A549 (cell line): ENCODE measurements at regions not wholly inside any gene's neighbourhood (a gene's known extent, or its start where the extent isn't known, plus 50 kb on each side); places are given as distances from the start of the nearest gene placed in this dataset.

Experiments used
- ATAC-seq, 2 experiments: fragments of 200-7000 bp in 1 of 2; fragments of >200 bp in 1 of 2; cut with Nextera tagmentation in 1 of 2; cut with Tn5 transposase in 1 of 2; 3 replicates each; pipeline versions ENCODE4 v1.8.0 to v1.9.1; 2018 to 2020; ENCODE audit warnings: mild to moderate bottlenecking in 1 of 2, moderate library complexity in 1 of 2
- CTCF ChIA-PET: fragments of 300-600 bp; sonication (Branson Sonifier 250); formaldehyde crosslinking; extraction: SDS; loops from one replicate; lab custom pipeline; 2021; ENCODE audit warnings: antibody characterized with exemption, inconsistent platforms; lab: Yijun Ruan, JAX
- POLR2A ChIA-PET: fragments of 350-600 bp; formaldehyde crosslinking; extraction: SDS; loops from one replicate; lab custom pipeline; 2021; ENCODE audit warnings: antibody characterized with exemption, inconsistent platforms; lab: Yijun Ruan, JAX
- DNase-seq, 2 experiments: peaks; one replicate each; pipeline versions ENCODE4 v3.0.0 to v3.0.0-alpha.2; 2011 to 2016; ENCODE audit warnings: low read depth in 1 of 2, low spot score in 1 of 2
- FAIRE-seq: peaks from 2 replicates; lab custom pipeline; 2011; peaks lifted over from hg19 to GRCh38; lab: Jason Lieb, UNC
- H3K27ac ChIP-seq, 2 experiments: fragments of >200 bp; sonication (Bioruptor Twin); formaldehyde crosslinking; 3 replicates each; pipeline ENCODE4 v1.5.1; 2016 to 2017
- H3K4me1 ChIP-seq: fragments of >200 bp; sonication (Bioruptor Twin); formaldehyde crosslinking; 3 replicates; pipeline ENCODE4 v1.6.1; 2016
- H3K4me2 ChIP-seq: fragments of >200 bp; sonication (Bioruptor Twin); formaldehyde crosslinking; 3 replicates; pipeline ENCODE4 v1.6.1; 2016
- H3K4me3 ChIP-seq: fragments of >200 bp; sonication (Bioruptor Twin); formaldehyde crosslinking; 3 replicates; pipeline ENCODE4 v1.5.1; 2016
- H3K9me3 ChIP-seq: fragments of >200 bp; sonication (Bioruptor Twin); formaldehyde crosslinking; 3 replicates; pipeline ENCODE4 v1.6.1; 2016
- CBX8 ChIP-seq: fragments of 200-600 bp; sonication (generic); IDR thresholded peaks from 2 replicates; pipeline ENCODE4 v1.6.1; 2016
- CEBPB ChIP-seq, 2 experiments: fragments of >200 bp in 1 of 2; sonication (Bioruptor Twin) in 1 of 2; formaldehyde crosslinking in 1 of 2; IDR thresholded peaks; 2 replicates each; pipeline ENCODE4 v1.6.1; 2012 to 2016
- CHD4 ChIP-seq: fragments of 200-600 bp; sonication (generic); IDR thresholded peaks from 2 replicates; pipeline ENCODE4 v1.6.1; 2016; ENCODE audit warnings: antibody characterized with exemption, mild to moderate bottlenecking, borderline replicate concordance
- EP300 ChIP-seq, 2 experiments: fragments of >200 bp; sonication (Bioruptor Twin); formaldehyde crosslinking; IDR thresholded peaks; 2 replicates in 1 of 2; 3 replicates in 1 of 2; pipeline ENCODE4 v1.6.1; 2016 to 2017
- ESRRA ChIP-seq: fragments of 150-350 bp; IDR thresholded peaks from 2 replicates; pipeline ENCODE4 v1.6.1; 2014; ENCODE audit warnings: mild to moderate bottlenecking, low read length, borderline replicate concordance
- FOSB ChIP-seq: fragments of 250-450 bp; sonication (Bioruptor Pico); IDR thresholded peaks from 2 replicates; pipeline ENCODE4 v1.5.0; 2020; ENCODE audit warnings: mild to moderate bottlenecking, moderate library complexity
- HDAC2 ChIP-seq: fragments of 200-600 bp; sonication (generic); IDR thresholded peaks from 2 replicates; pipeline ENCODE4 v1.6.1; 2016
- HEYL ChIP-seq: fragments of 250-450 bp; sonication (Bioruptor Pico); IDR thresholded peaks from 2 replicates; pipeline ENCODE4 v1.8.0; 2021; ENCODE audit warnings: mild to moderate bottlenecking, moderate library complexity
- KDM5A ChIP-seq: fragments of 200-600 bp; sonication (generic); IDR thresholded peaks from 2 replicates; pipeline ENCODE4 v1.6.1; 2016; ENCODE audit warnings: antibody characterized with exemption, mild to moderate bottlenecking
- MYC ChIP-seq: IDR thresholded peaks from 2 replicates; pipeline ENCODE4 v1.6.1; 2012; ENCODE audit warnings: mild to moderate bottlenecking, inconsistent platforms, low read length, improper control_type of control experiment, borderline replicate concordance
- NFE2L2 ChIP-seq: fragments of 150-350 bp; conservative IDR thresholded peaks from 2 replicates; pipeline ENCODE4 v1.6.1; 2014; ENCODE audit warnings: low read length
- NPAS2 ChIP-seq: fragments of 250-450 bp; sonication (Bioruptor Pico); IDR thresholded peaks from 2 replicates; pipeline ENCODE4 v1.8.0; 2022; ENCODE audit warnings: mild to moderate bottlenecking, moderate library complexity, borderline replicate concordance
- POLR2A ChIP-seq: IDR thresholded peaks from 2 replicates; pipeline ENCODE4 v1.6.1; 2012; ENCODE audit warnings: mild to moderate bottlenecking, low read length
- POLR2AphosphoS2 ChIP-seq: conservative IDR thresholded peaks from 2 replicates; pipeline ENCODE4 v1.6.1; 2012; ENCODE audit warnings: low read length, improper control_type of control experiment, inconsistent platforms
- RAD21 ChIP-seq, 2 experiments: fragments of >200 bp in 1 of 2; sonication (Bioruptor Twin) in 1 of 2; formaldehyde crosslinking in 1 of 2; IDR thresholded peaks in 1 of 2; conservative IDR thresholded peaks in 1 of 2; 2 replicates in 1 of 2; 3 replicates in 1 of 2; pipeline ENCODE4 v1.6.1; 2012 to 2018; ENCODE audit warnings: inconsistent platforms in 1 of 2
- RCOR1 ChIP-seq: fragments of 150-350 bp; IDR thresholded peaks from 2 replicates; pipeline ENCODE4 v1.6.1; 2014; ENCODE audit warnings: antibody characterized with exemption, low read length, low read depth
- RFX5 ChIP-seq: fragments of 450-650 bp; IDR thresholded peaks from 2 replicates; pipeline ENCODE4 v1.7.1; 2014; ENCODE audit warnings: antibody characterized with exemption, mild to moderate bottlenecking, moderate library complexity
- SMC3 ChIP-seq: fragments of >200 bp; sonication (Bioruptor Twin); formaldehyde crosslinking; IDR thresholded peaks from 3 replicates; pipeline ENCODE4 v1.6.1; 2018; ENCODE audit warnings: inconsistent platforms
- TP53 ChIP-seq: fragments of 250-450 bp; sonication (Bioruptor Pico); IDR thresholded peaks from 2 replicates; pipeline ENCODE4 v1.5.0; 2021; ENCODE audit warnings: mild to moderate bottlenecking, moderate library complexity
- ZC3H11A ChIP-seq: fragments of 450-650 bp; IDR thresholded peaks from 2 replicates; pipeline ENCODE4 v1.6.1; 2014; ENCODE audit warnings: antibody characterized with exemption, mild to moderate bottlenecking
- ZSCAN20 ChIP-seq: fragments of 250-450 bp; sonication (Bioruptor Pico); IDR thresholded peaks from 2 replicates; pipeline ENCODE4 v1.8.0; 2022; ENCODE audit warnings: mild to moderate bottlenecking, moderate library complexity
- WGBS: methylation state at CpG from one replicate; pipeline ENCODE4 v1.1.6; 2017; ENCODE audit errors: missing lambda C conversion rate; 5-methylcytosine and 5-hydroxymethylcytosine counted together
- TF ChIP-seq, protein P1 (sequence below): fragments of >200 bp; sonication (Bioruptor Twin); formaldehyde crosslinking; IDR thresholded peaks from 2 replicates; pipeline ENCODE4 v1.6.1; 2016
- TF ChIP-seq, protein P2 (sequence below): fragments of 450-650 bp; IDR thresholded peaks from 2 replicates; pipeline ENCODE4 v1.6.1; 2014; ENCODE audit warnings: antibody characterized with exemption
- TF ChIP-seq, protein P3 (sequence below): IDR thresholded peaks from 2 replicates; pipeline ENCODE4 v1.6.1; 2012
- TF ChIP-seq, protein P4 (sequence below): IDR thresholded peaks from 2 replicates; pipeline ENCODE4 v1.6.1; 2012; ENCODE audit warnings: low read depth, borderline replicate concordance
- TF ChIP-seq, protein P5 (sequence below): fragments of >200 bp; sonication (Bioruptor Twin); formaldehyde crosslinking; IDR thresholded peaks from 3 replicates; pipeline ENCODE4 v1.5.1; 2016
- TF ChIP-seq, protein P6 (sequence below): fragments of 250-450 bp; sonication (Bioruptor Pico); IDR thresholded peaks from 2 replicates; pipeline ENCODE4 v1.5.0; 2020; ENCODE audit warnings: low read depth, mild to moderate bottlenecking, moderate library complexity

DNA sequence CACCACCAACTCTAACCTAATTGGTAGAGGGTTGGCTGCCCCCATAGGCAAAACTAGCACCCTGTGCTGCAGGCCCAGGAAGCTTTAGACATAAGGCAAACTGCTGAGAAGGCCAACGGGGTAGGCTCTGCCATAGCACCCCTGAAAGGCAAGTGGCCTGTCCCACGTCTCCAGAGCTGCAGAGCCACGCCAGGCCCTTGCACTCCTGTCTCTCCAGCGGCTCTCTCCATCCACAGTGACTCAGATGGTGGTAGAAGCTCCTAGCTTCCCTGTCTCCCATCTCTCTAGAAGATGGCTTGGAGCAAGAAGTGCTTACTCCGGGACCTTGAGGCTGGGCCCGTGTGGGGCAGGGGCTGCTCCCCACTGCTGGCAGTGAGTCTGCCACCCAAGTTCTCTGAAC is 310.6 kb upstream of the ZMIZ1 start:
- H3K4me1 ChIP-seq = peaks cover 24% of the 10 kb centered on the region
- peak overlapping the region; percentile 66 to 84; a peak in 5 of 6 replicates for H3K27ac ChIP-seq
- ChIA-PET POLR2A (no interaction called here), CTCF (interaction anchor here (1.0 to 1.8 kb wide), 2 partner anchors 9 kb away, joined by 3 to 4 read pairs; no protein-coding TSS in a partner anchor)
- H3K4me2 ChIP-seq = no peak overlapping the region
- H3K4me3 ChIP-seq = no peak overlapping the region
- FAIRE-seq (no peak), DNase-seq (no peak), ATAC-seq (no peak)
- no peaks in the 10 kb centered on the region for H3K9me3 ChIP-seq
- WGBS = 85% methylated on average over 4 of the region's 6 CpGs
- TF ChIP-seq SMC3 = no peak

DNA sequence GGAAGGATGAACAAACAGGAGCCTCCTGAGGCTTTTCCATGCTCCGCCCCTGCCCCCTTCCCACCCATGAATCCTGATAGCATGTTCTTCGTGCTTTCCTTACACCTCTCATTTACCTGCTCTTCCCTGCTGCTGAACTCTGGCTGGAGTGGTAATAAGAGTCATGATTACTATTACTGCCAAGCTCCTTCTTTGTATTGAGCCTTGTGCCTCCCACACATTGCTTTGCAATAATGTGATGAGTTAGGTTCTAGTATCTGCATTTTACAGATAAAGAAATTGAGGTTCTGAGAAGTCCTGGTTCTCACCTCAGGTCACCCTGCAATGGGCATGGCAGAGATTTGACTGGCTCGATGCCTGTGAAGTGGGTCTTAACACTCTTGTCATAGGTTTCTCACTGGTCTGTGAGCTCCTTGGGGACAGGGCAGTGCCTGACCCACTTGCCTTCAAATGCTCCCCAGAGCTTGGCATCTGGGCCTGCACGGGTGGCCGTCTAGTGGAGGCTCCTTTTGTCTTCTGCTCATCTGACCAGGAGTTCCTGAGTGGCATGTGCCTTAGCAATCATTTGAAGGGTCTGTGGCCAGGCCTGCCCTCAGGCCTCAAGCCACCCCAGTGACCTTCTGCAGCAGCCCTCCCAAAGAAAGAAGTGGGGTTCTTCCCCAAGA is 309.2 kb upstream of the ZMIZ1 start:
- peak overlapping the region in 1 of 2 experiments; percentile 26; a peak in 1 of 6 replicates for H3K27ac ChIP-seq
- no peak for TF ChIP-seq POLR2AphosphoS2
- TF ChIP-seq, protein P1, sequence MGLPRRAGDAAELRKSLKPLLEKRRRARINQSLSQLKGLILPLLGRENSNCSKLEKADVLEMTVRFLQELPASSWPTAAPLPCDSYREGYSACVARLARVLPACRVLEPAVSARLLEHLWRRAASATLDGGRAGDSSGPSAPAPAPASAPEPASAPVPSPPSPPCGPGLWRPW = no peak
- no peak for TF ChIP-seq KDM5A
- TF ChIP-seq NPAS2 (CRISPR knock-in tag) = no peak
- TF ChIP-seq ZSCAN20 (CRISPR knock-in tag) = no peak
- TF ChIP-seq, protein P2, sequence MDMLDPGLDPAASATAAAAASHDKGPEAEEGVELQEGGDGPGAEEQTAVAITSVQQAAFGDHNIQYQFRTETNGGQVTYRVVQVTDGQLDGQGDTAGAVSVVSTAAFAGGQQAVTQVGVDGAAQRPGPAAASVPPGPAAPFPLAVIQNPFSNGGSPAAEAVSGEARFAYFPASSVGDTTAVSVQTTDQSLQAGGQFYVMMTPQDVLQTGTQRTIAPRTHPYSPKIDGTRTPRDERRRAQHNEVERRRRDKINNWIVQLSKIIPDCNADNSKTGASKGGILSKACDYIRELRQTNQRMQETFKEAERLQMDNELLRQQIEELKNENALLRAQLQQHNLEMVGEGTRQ = no peak
- TF ChIP-seq CBX8 = no peak
- no peak for TF ChIP-seq CEBPB (IDR thresholded peaks at IDR 0.05)
- no peak for TF ChIP-seq ZC3H11A
- no peak for TF ChIP-seq POLR2A
- TF ChIP-seq NFE2L2 = no peak
- TF ChIP-seq, protein P3, sequence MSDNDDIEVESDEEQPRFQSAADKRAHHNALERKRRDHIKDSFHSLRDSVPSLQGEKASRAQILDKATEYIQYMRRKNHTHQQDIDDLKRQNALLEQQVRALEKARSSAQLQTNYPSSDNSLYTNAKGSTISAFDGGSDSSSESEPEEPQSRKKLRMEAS = no peak
- TF ChIP-seq RFX5 = no peak
- no peak for TF ChIP-seq HEYL (CRISPR knock-in tag)
- no peak for TF ChIP-seq RAD21 (conservative IDR thresholded peaks at IDR 0.05 in 1 of 2, IDR thresholded peaks at IDR 0.05 in 1 of 2)
- TF ChIP-seq RCOR1 = no peak
- DNase-seq (no peak), FAIRE-seq (no peak), ATAC-seq (no peak)
- WGBS = 73% methylated on average over 5 of the region's 5 CpGs
- no peaks in the 10 kb centered on the region for H3K9me3 ChIP-seq
- H3K4me3 ChIP-seq = no peak overlapping the region
- H3K4me1 ChIP-seq = peaks cover 24% of the 10 kb centered on the region
- CTCF ChIA-PET = interaction anchor here (1.0 to 2.3 kb wide), 4 partner anchors 14 to 26 kb away, joined by 3 to 8 read pairs (median 4); no protein-coding TSS in a partner anchor
- POLR2A ChIA-PET = no interaction called here
- H3K4me2 ChIP-seq = no peak overlapping the region

DNA sequence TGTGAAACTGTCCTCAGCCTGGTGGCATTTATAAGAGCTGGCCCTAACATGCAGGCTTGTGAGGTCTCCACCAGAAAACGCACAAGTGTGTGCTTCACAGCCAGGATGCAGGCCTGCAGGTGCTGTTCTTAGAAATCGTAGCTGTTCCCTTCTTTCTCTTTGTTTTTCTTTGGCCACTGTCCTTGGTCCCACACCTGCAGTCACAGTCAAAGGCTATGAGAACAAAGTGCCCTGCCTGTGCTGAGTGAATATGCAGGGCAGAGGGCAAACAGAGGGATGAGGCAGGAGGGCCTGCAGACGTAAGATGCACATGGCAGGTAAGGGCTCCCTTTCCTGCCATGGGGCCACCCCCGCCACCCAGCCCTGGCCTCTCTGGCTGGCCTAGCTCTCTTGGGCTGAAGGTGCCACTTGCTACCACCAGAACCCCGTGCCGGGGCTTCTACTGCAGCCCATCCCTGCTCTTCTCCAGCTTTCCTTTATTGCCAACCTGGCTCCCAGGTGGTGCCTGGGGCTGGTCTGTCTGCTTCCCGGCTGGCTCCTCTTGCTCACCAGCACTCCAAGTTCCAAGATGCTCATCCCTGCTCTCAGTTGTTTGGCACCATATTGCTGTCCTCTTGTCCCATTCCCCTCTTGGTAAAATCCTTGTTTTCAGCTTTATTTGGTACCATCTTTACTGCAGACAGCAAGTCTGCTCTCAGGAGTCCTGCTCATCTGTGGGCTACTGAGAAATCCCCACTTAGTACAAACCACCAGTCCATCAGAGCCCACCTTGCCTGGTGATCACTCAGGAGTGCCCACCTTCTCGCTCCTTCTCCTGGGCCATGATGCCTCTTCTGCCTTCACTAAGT is 308.1 kb upstream of the ZMIZ1 start:
- 94% methylated on average over 8 of the region's 8 CpGs for WGBS
- H3K27ac ChIP-seq = peak overlapping the region in 1 of 2 experiments; percentile 26; a peak in 1 of 6 replicates
- H3K4me2 ChIP-seq = no peak overlapping the region
- ATAC-seq (no peak), DNase-seq (no peak), FAIRE-seq (no peak)
- no peaks in the 10 kb centered on the region for H3K9me3 ChIP-seq
- no peak overlapping the region for H3K4me3 ChIP-seq
- POLR2A ChIA-PET = no interaction called here
- CTCF ChIA-PET = interaction anchor here (0.5 to 2.3 kb wide), 6 partner anchors 12 to 25 kb away, joined by 3 to 8 read pairs (median 4); no protein-coding TSS in a partner anchor
- peaks cover 23% of the 10 kb centered on the region for H3K4me1 ChIP-seq
- TF ChIP-seq, protein P4, sequence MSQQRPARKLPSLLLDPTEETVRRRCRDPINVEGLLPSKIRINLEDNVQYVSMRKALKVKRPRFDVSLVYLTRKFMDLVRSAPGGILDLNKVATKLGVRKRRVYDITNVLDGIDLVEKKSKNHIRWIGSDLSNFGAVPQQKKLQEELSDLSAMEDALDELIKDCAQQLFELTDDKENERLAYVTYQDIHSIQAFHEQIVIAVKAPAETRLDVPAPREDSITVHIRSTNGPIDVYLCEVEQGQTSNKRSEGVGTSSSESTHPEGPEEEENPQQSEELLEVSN = no peak
- TF ChIP-seq EP300 (IDR thresholded peaks at IDR 0.05) (no peak), ESRRA (no peak), TP53 (CRISPR knock-in tag) (no peak), MYC (no peak), CHD4 (no peak), FOSB (CRISPR knock-in tag) (no peak), HDAC2 (no peak), POLR2A (no peak)
- TF ChIP-seq, protein P1 = no peak
- TF ChIP-seq, protein P5, sequence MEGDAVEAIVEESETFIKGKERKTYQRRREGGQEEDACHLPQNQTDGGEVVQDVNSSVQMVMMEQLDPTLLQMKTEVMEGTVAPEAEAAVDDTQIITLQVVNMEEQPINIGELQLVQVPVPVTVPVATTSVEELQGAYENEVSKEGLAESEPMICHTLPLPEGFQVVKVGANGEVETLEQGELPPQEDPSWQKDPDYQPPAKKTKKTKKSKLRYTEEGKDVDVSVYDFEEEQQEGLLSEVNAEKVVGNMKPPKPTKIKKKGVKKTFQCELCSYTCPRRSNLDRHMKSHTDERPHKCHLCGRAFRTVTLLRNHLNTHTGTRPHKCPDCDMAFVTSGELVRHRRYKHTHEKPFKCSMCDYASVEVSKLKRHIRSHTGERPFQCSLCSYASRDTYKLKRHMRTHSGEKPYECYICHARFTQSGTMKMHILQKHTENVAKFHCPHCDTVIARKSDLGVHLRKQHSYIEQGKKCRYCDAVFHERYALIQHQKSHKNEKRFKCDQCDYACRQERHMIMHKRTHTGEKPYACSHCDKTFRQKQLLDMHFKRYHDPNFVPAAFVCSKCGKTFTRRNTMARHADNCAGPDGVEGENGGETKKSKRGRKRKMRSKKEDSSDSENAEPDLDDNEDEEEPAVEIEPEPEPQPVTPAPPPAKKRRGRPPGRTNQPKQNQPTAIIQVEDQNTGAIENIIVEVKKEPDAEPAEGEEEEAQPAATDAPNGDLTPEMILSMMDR = no peak
- TF ChIP-seq, protein P6, sequence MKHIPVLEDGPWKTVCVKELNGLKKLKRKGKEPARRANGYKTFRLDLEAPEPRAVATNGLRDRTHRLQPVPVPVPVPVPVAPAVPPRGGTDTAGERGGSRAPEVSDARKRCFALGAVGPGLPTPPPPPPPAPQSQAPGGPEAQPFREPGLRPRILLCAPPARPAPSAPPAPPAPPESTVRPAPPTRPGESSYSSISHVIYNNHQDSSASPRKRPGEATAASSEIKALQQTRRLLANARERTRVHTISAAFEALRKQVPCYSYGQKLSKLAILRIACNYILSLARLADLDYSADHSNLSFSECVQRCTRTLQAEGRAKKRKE = no peak
- TF ChIP-seq, all 56 proteins: peak for 0
